IMR-90 (cell line): ENCODE measurements at regions not wholly inside any gene's neighbourhood (a gene's known extent, or its start where the extent isn't known, plus 50 kb on each side); places are given as distances from the start of the nearest gene placed in this dataset.

Experiments used
- ATAC-seq: fragments of 200-7000 bp; cut with Tn5 transposase; 2 replicates; pipeline ENCODE4 v1.9.1; 2020; ENCODE audit warnings: low read depth, mild to moderate bottlenecking, moderate library complexity
- BruUV-seq: library from RNA; stranded (reverse); fragments of 400-500 nt; replicated peaks from 2 replicates; lab custom pipeline; 2021; lab: Mats Ljungman, UMichigan
- CTCF ChIA-PET: fragments of 300-600 bp; formaldehyde crosslinking; extraction: SDS; loops from one replicate; lab custom pipeline; 2021; ENCODE audit warnings: antibody characterized with exemption; lab: Yijun Ruan, JAX
- POLR2A ChIA-PET: fragments of 300-600 bp; sonication (Branson Sonifier 250); formaldehyde crosslinking; loops from one replicate; lab custom pipeline; 2022; ENCODE audit warnings: antibody characterized with exemption; ENCODE audit not compliant: unreplicated experiment; lab: Charles Lee
- DNase-seq: peaks from one replicate; pipeline ENCODE4 v3.0.0; 2013
- H2AFZ ChIP-seq: replicated peaks from 2 replicates; pipeline ENCODE3; 2013; ENCODE audit warnings: low read length, mild to moderate bottlenecking; ENCODE audit not compliant: poor library complexity
- H2AK5ac ChIP-seq: 2 replicates; pipeline ENCODE4 v1.6.1; 2013; ENCODE audit warnings: low read depth, low read length, inconsistent platforms
- H2AK9ac ChIP-seq: replicated peaks from 2 replicates; pipeline ENCODE3; 2013; ENCODE audit warnings: mild to moderate bottlenecking, low read depth, low read length, moderate library complexity; ENCODE audit not compliant: poor library complexity
- H2BK120ac ChIP-seq: 2 replicates; pipeline ENCODE4 v1.6.1; 2013; ENCODE audit warnings: low read depth, low read length, inconsistent platforms
- H2BK15ac ChIP-seq: 3 replicates; pipeline ENCODE4 v1.6.1; 2013; ENCODE audit warnings: low read depth, low read length, inconsistent platforms
- H2BK20ac ChIP-seq: 2 replicates; pipeline ENCODE4 v1.6.1; 2013; ENCODE audit warnings: low read depth, mild to moderate bottlenecking, inconsistent platforms, low read length, moderate library complexity
- H2BK5ac ChIP-seq: 2 replicates; pipeline ENCODE4 v1.6.1; 2013; ENCODE audit warnings: mild to moderate bottlenecking, low read depth, low read length, inconsistent platforms; ENCODE audit not compliant: poor library complexity, severe bottlenecking
- H3K14ac ChIP-seq: replicated peaks from 2 replicates; pipeline ENCODE4 v1.6.1; 2013; ENCODE audit warnings: low read depth, low read length, inconsistent platforms
- H3K18ac ChIP-seq: 2 replicates; pipeline ENCODE4 v1.6.1; 2013; ENCODE audit warnings: low read depth, low read length, control low read depth
- H3K23ac ChIP-seq: 2 replicates; pipeline ENCODE4 v1.6.1; 2013; ENCODE audit warnings: low read depth, low read length, inconsistent platforms
- H3K27ac ChIP-seq: 2 replicates; pipeline ENCODE4 v1.5.1; 2013; ENCODE audit warnings: mild to moderate bottlenecking, control low read depth, low read length; ENCODE audit not compliant: insufficient read depth
- H3K27me3 ChIP-seq: 2 replicates; pipeline ENCODE4 v1.6.1; 2013; ENCODE audit warnings: low read length; ENCODE audit not compliant: control insufficient read depth, insufficient read depth
- H3K36me3 ChIP-seq: 2 replicates; pipeline ENCODE4 v1.6.1; 2013; ENCODE audit warnings: low read length, mixed read lengths; ENCODE audit not compliant: control insufficient read depth, insufficient read depth
- H3K4ac ChIP-seq: 2 replicates; pipeline ENCODE4 v1.6.1; 2013; ENCODE audit warnings: low read depth, low read length, inconsistent platforms
- H3K4me1 ChIP-seq: 2 replicates; pipeline ENCODE4 v1.6.1; 2013; ENCODE audit warnings: low read length, mixed read lengths; ENCODE audit not compliant: control insufficient read depth, insufficient read depth
- H3K4me2 ChIP-seq: 2 replicates; pipeline ENCODE4 v1.6.1; 2013; ENCODE audit warnings: low read depth, mild to moderate bottlenecking, control low read depth, low read length, moderate library complexity
- H3K4me3 ChIP-seq: 2 replicates; pipeline ENCODE4 v1.5.1; 2013; ENCODE audit warnings: low read depth, mild to moderate bottlenecking, control low read depth, low read length, moderate library complexity; ENCODE audit not compliant: insufficient read depth
- H3K56ac ChIP-seq: 2 replicates; pipeline ENCODE4 v1.6.1; 2013; ENCODE audit warnings: low read length, inconsistent platforms; ENCODE audit not compliant: insufficient read depth; ENCODE audit errors: extremely low read depth
- H3K79me1 ChIP-seq, 2 experiments: 2 replicates each; pipeline ENCODE4 v1.6.1; 2013; ENCODE audit warnings: low read length in 2 of 2, inconsistent platforms in 1 of 2, low read depth in 1 of 2
- H3K9ac ChIP-seq: 2 replicates; pipeline ENCODE4 v1.6.1; 2013; ENCODE audit warnings: low read depth, low read length, control low read depth
- H3K9me1 ChIP-seq: 2 replicates; pipeline ENCODE4 v1.6.1; 2013; ENCODE audit warnings: low read length, inconsistent platforms; ENCODE audit not compliant: insufficient read depth
- H3K9me3 ChIP-seq: 2 replicates; pipeline ENCODE4 v1.6.1; 2013; ENCODE audit warnings: low read length; ENCODE audit not compliant: control insufficient read depth, insufficient read depth
- H4K20me1 ChIP-seq: 2 replicates; pipeline ENCODE4 v1.6.1; 2013; ENCODE audit warnings: low read length, inconsistent platforms; ENCODE audit not compliant: insufficient read depth
- H4K5ac ChIP-seq: 2 replicates; pipeline ENCODE4 v1.6.1; 2013; ENCODE audit warnings: mild to moderate bottlenecking, low read depth, low read length, control low read depth
- H4K8ac ChIP-seq, 2 experiments: 2 replicates each; pipeline ENCODE4 v1.6.1; 2013; ENCODE audit warnings: low read depth in 2 of 2, low read length in 2 of 2, control low read depth in 1 of 2, inconsistent platforms in 1 of 2
- H4K91ac ChIP-seq: 2 replicates; pipeline ENCODE4 v1.6.1; 2013; ENCODE audit warnings: low read depth, low read length, inconsistent platforms; ENCODE audit not compliant: insufficient read depth
- BHLHE40 ChIP-seq: fragments of 150-350 bp; IDR thresholded peaks from 2 replicates; pipeline ENCODE4 v1.6.1; 2016; ENCODE audit warnings: mild to moderate bottlenecking, low read depth, low read length
- MAZ ChIP-seq: IDR thresholded peaks from 2 replicates; pipeline ENCODE4 v1.6.1; 2012; ENCODE audit warnings: low read depth, mild to moderate bottlenecking, low read length, improper control_type of control experiment, moderate library complexity, borderline replicate concordance
- NFE2L2 ChIP-seq: fragments of 150-350 bp; IDR thresholded peaks from 2 replicates; pipeline ENCODE4 v1.6.1; 2016; ENCODE audit warnings: low read depth, mild to moderate bottlenecking, low read length
- WGBS, 2 experiments: methylation state at CpG; one replicate each; pipeline versions ENCODE4 v1.1.5 to v1.1.7; 2013; ENCODE audit warnings: missing lambda C conversion rate in 2 of 2; ENCODE audit not compliant: insufficient read length in 1 of 2; ENCODE audit errors: extremely low coverage in 2 of 2; 5-methylcytosine and 5-hydroxymethylcytosine counted together
- dilution Hi-C: fragments of 300-500 bp; cut with HindIII; formaldehyde crosslinking; loops from one replicate; pipeline ENCODE4 v1.14.3; 2018; ENCODE audit warnings: low sequenced_read_pairs; ENCODE audit not compliant: unreplicated experiment
- in situ Hi-C: fragments of 300-500 bp; cut with MboI; formaldehyde crosslinking; loops from 3 replicates; pipeline ENCODE4 v1.14.3; 2019; ENCODE audit warnings: low sequenced_read_pairs, inconsistent platforms, mixed read lengths
- intact Hi-C: fragments of 100-400 bp; cut with micrococcal nuclease; formaldehyde crosslinking; loops from 2 replicates; pipeline ENCODE4 v1.10.0; 2022

DNA sequence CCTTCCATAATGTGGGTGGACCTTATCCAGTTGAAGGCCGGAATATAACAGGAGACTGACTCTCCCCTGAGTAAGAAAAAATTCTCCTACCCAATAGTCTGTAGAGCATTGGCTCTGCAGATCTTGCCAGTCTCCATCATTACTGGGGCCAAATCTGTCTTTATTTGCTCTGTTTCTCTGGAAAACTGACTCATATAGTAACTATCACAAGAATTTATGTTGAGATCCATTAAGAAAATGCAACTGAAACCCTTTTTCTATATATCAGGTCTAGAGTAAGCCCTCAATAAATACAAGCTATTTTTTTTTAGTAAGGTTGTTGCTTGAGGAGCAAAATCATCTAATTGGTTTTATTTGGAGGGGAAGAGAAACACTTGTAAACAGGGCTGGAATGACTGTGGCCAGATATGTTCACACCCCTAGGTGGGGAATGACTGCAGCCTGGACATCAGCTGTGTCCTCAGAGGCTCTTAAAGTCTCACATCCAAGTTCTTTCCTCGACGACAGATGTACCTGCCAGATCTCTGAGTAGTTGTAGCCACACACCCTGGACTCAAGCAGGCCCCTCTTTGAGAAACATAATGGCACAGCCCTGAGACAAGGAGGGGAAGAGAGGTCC, 339.7 kb downstream of the TNS1 start:
- Histone ChIP-seq H3K27ac (peak overlapping the region; percentile 68), H3K14ac (peak overlapping the region; percentile 85), H3K23ac (peak overlapping the region; percentile 62), H2BK20ac (peak overlapping the region; percentile 94), H3K79me1 (no peaks in the 10 kb centered on the region), H2AK5ac (peak overlapping the region; percentile 89; the same call in 1 of the 2 replicates), H3K4me1 (peaks cover 28% of the 10 kb centered on the region), H3K27me3 (no peaks in the 10 kb centered on the region), H3K9ac (no peak overlapping the region), H3K4me3 (no peak overlapping the region), H3K36me3 (no peaks in the 10 kb centered on the region), H2BK15ac (peak overlapping the region; percentile 84; the same call in 2 of the 3 replicates), H2BK120ac (peak overlapping the region; percentile 87), H2BK5ac (peak overlapping the region; percentile 80), H3K18ac (peak overlapping the region; percentile 85), H4K20me1 (no peaks in the 10 kb centered on the region), H4K91ac (peak overlapping the region; percentile 85), H3K4me2 (peak overlapping the region; percentile 36; the same call in 1 of the 2 replicates), H3K4ac (peak overlapping the region; percentile 88), H2AK9ac (peak overlapping the region; percentile 6), H3K9me1 (peaks cover 5% of the 10 kb centered on the region; the same call in 1 of the 2 replicates), H3K56ac (peak overlapping the region; percentile 39; the same call in 1 of the 2 replicates), H4K5ac (peak overlapping the region; percentile 85), H2AFZ (peak overlapping the region; percentile 45), H3K9me3 (no peaks in the 10 kb centered on the region), H4K8ac (peak overlapping the region; percentile 48 to 70; a peak in 3 of 4 replicates)
- DNase-seq (peak; percentile 61), ATAC-seq (peak; percentile 68)
- BruUV-seq, result no TSS peak
- WGBS, 2 experiments, result no CpG with 5 or more reads among the region's 3 CpGs
- dilution Hi-C loops, result no loop called here
- in situ Hi-C loops, result no loop called here
- ChIA-PET CTCF (interaction anchor here (1.2 kb wide), 1 partner anchor 50 kb away, joined by 3 read pairs; no protein-coding TSS in a partner anchor), POLR2A (no interaction called here)
- intact Hi-C loops, result no loop called here
- TF ChIP-seq MAZ, result no peak
- no peak for TF ChIP-seq BHLHE40
- TF ChIP-seq NFE2L2, result no peak
